GM12878 (cell line): ENCODE measurements at regions not wholly inside any gene's neighbourhood (a gene's known extent, or its start where the extent isn't known, plus 50 kb on each side); places are given as distances from the start of the nearest gene placed in this dataset.

Experiments
- BHLHE40 ChIP-seq, 2 experiments: fragments of 450-650 bp in 1 of 2; IDR thresholded peaks; 2 replicates each; pipeline ENCODE4 v1.6.1; 2011 to 2017; ENCODE audit warnings: low read depth in 2 of 2, borderline replicate concordance in 1 of 2, improper control_type of control experiment in 1 of 2, low read length in 1 of 2, mild to moderate bottlenecking in 1 of 2
- CBX5 ChIP-seq: sonication (generic); IDR thresholded peaks from 2 replicates; pipeline ENCODE4 v1.6.1; 2016; ENCODE audit warnings: low read depth, moderate library complexity, mild to moderate bottlenecking, inconsistent platforms
- CREM ChIP-seq: IDR thresholded peaks from 2 replicates; pipeline ENCODE4 v1.6.1; 2014; ENCODE audit warnings: antibody characterized with exemption, low read depth
- CTCF ChIP-seq, 3 experiments: IDR thresholded peaks in 2 of 3; conservative IDR thresholded peaks in 1 of 3; 2 replicates each; pipeline ENCODE4 v1.5.1; 2011; ENCODE audit warnings: low read depth in 3 of 3, low read length in 3 of 3, mild to moderate bottlenecking in 3 of 3, control low read depth in 2 of 3, moderate library complexity in 2 of 3, inconsistent platforms in 1 of 3, mixed read lengths in 1 of 3; ENCODE audit not compliant: control insufficient read depth in 2 of 3, insufficient read depth in 1 of 3; ENCODE audit errors: extremely low read depth in 1 of 3
- EGR1 ChIP-seq, 2 experiments: IDR thresholded peaks; 1 replicate in 1 of 2; 2 replicates in 1 of 2; pipeline ENCODE4 v1.6.1; 2011 to 2012; ENCODE audit warnings: low read depth in 2 of 2, low read length in 2 of 2, borderline replicate concordance in 1 of 2, mild to moderate bottlenecking in 1 of 2, moderate library complexity in 1 of 2
- POLR2A ChIP-seq: IDR thresholded peaks from 2 replicates; pipeline ENCODE4 v1.6.1; 2011; ENCODE audit warnings: low read depth, mild to moderate bottlenecking, low read length
- RBBP5 ChIP-seq: fragments of 200-600 bp; sonication (generic); conservative IDR thresholded peaks from 2 replicates; pipeline ENCODE4 v1.6.1; 2016
- TF ChIP-seq, protein P1 (sequence below): fragments of 450-650 bp; IDR thresholded peaks from 2 replicates; pipeline ENCODE4 v1.6.1; 2017; ENCODE audit warnings: mild to moderate bottlenecking
- TF ChIP-seq, protein P2 (sequence below): fragments of 450-650 bp; IDR thresholded peaks from 2 replicates; pipeline ENCODE4 v1.6.1; 2017; ENCODE audit warnings: borderline replicate concordance
- TF ChIP-seq, protein P3 (sequence below): IDR thresholded peaks from 2 replicates; pipeline ENCODE4 v1.6.1; 2012; ENCODE audit warnings: mild to moderate bottlenecking, low read depth, low read length

- TF ChIP-seq, protein P1, sequence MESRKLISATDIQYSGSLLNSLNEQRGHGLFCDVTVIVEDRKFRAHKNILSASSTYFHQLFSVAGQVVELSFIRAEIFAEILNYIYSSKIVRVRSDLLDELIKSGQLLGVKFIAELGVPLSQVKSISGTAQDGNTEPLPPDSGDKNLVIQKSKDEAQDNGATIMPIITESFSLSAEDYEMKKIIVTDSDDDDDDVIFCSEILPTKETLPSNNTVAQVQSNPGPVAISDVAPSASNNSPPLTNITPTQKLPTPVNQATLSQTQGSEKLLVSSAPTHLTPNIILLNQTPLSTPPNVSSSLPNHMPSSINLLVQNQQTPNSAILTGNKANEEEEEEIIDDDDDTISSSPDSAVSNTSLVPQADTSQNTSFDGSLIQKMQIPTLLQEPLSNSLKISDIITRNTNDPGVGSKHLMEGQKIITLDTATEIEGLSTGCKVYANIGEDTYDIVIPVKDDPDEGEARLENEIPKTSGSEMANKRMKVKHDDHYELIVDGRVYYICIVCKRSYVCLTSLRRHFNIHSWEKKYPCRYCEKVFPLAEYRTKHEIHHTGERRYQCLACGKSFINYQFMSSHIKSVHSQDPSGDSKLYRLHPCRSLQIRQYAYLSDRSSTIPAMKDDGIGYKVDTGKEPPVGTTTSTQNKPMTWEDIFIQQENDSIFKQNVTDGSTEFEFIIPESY, result no peak
- TF ChIP-seq BHLHE40 (IDR thresholded peaks at IDR 0.05; ENCODE audit: borderline replicate concordance in 1 of 2, low read depth in 2 of 2, low read length in 1 of 2) (no peak), CBX5 (no peak), CREM (no peak), RBBP5 (no peak), EGR1 (IDR thresholded peaks at IDR 0.05; ENCODE audit: borderline replicate concordance in 1 of 2, low read depth in 2 of 2, low read length in 2 of 2) (no peak), CTCF (IDR thresholded peaks at IDR 0.05 in 2 of 3, conservative IDR thresholded peaks at IDR 0.05 in 1 of 3; ENCODE audit: control insufficient read depth in 2 of 3, extremely low read depth in 1 of 3, insufficient read depth in 1 of 3, low read depth in 3 of 3, low read length in 3 of 3) (no peak), POLR2A (no peak)
- TF ChIP-seq, protein P2, sequence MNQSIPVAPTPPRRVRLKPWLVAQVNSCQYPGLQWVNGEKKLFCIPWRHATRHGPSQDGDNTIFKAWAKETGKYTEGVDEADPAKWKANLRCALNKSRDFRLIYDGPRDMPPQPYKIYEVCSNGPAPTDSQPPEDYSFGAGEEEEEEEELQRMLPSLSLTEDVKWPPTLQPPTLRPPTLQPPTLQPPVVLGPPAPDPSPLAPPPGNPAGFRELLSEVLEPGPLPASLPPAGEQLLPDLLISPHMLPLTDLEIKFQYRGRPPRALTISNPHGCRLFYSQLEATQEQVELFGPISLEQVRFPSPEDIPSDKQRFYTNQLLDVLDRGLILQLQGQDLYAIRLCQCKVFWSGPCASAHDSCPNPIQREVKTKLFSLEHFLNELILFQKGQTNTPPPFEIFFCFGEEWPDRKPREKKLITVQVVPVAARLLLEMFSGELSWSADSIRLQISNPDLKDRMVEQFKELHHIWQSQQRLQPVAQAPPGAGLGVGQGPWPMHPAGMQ, result no peak
- TF ChIP-seq, protein P3, sequence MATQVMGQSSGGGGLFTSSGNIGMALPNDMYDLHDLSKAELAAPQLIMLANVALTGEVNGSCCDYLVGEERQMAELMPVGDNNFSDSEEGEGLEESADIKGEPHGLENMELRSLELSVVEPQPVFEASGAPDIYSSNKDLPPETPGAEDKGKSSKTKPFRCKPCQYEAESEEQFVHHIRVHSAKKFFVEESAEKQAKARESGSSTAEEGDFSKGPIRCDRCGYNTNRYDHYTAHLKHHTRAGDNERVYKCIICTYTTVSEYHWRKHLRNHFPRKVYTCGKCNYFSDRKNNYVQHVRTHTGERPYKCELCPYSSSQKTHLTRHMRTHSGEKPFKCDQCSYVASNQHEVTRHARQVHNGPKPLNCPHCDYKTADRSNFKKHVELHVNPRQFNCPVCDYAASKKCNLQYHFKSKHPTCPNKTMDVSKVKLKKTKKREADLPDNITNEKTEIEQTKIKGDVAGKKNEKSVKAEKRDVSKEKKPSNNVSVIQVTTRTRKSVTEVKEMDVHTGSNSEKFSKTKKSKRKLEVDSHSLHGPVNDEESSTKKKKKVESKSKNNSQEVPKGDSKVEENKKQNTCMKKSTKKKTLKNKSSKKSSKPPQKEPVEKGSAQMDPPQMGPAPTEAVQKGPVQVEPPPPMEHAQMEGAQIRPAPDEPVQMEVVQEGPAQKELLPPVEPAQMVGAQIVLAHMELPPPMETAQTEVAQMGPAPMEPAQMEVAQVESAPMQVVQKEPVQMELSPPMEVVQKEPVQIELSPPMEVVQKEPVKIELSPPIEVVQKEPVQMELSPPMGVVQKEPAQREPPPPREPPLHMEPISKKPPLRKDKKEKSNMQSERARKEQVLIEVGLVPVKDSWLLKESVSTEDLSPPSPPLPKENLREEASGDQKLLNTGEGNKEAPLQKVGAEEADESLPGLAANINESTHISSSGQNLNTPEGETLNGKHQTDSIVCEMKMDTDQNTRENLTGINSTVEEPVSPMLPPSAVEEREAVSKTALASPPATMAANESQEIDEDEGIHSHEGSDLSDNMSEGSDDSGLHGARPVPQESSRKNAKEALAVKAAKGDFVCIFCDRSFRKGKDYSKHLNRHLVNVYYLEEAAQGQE, result no peak
These were observed 1458.8 kb downstream of the MRPL39 start for GRCh38 chr21:24148461-24148860.
